ENCODE measurements at regions not wholly inside any gene's neighbourhood (a gene's known extent, or its start where the extent isn't known, plus 50 kb on each side); places are given as distances from the start of the nearest gene placed in this dataset.

GRCh38 chr1:55695552-55695951, 480.4 kb upstream of the USP24 start:
- TF ChIP-seq POLR2A (IDR thresholded peaks at IDR 0.05; ENCODE audit: low read length), result no peak
- no peak for TF ChIP-seq GATA1 (IDR thresholded peaks at IDR 0.05; ENCODE audit: low read depth, low read length)

Measured in erythroblast (primary cell).